SHP77 (cell line): ENCODE measurements at regions not wholly inside any gene's neighbourhood (a gene's known extent, or its start where the extent isn't known, plus 50 kb on each side); places are given as distances from the start of the nearest gene placed in this dataset.
"Not testable (repeated sequence)": the region's sequence is repeated elsewhere in the genome, so short reads cannot be mapped to it uniquely, and the experiment has no call there.

Source experiments
- DNase-seq, 2 experiments: peaks; one replicate each; lab custom pipeline; 2025; lab: John Stamatoyannopoulos, UW

GRCh38 chr10:64115908-64116643 is 594.9 kb downstream of the REEP3 start:
- DNase-seq: peak in 1 of 2 experiments; percentile 25

- no peak for DNase-seq
Measured at GRCh38 chr10:64116707-64117106, 595.5 kb downstream of the REEP3 start.

- DNase-seq: no peak
Measured at GRCh38 chr10:64118736-64119135, 597.5 kb downstream of the REEP3 start.

- DNase-seq: peak; percentile 6 to 17
Measured at GRCh38 chr10:64120301-64120980, 599.2 kb downstream of the REEP3 start.

GRCh38 chr10:64130152-64130551 is 609.0 kb downstream of the REEP3 start:
- no peak for DNase-seq

- no peak for DNase-seq
Measured at GRCh38 chr10:64134676-64135075, 613.5 kb downstream of the REEP3 start.

- no peak for DNase-seq
Measured at GRCh38 chr10:64142395-64142794, 621.2 kb downstream of the REEP3 start.

GRCh38 chr10:64148607-64149006 is 627.4 kb downstream of the REEP3 start:
- DNase-seq: no peak

GRCh38 chr10:64156166-64156565 is 635.0 kb downstream of the REEP3 start:
- no peak for DNase-seq

- no peak for DNase-seq
Measured at GRCh38 chr10:64158551-64158950, 637.4 kb downstream of the REEP3 start.

GRCh38 chr10:64159910-64160872 is 639.0 kb downstream of the REEP3 start:
- DNase-seq: no peak

GRCh38 chr10:64170791-64171190 is 649.6 kb downstream of the REEP3 start:
- no peak for DNase-seq

GRCh38 chr10:64173826-64174225 is 652.6 kb downstream of the REEP3 start:
- DNase-seq: no peak

GRCh38 chr10:64174666-64175255 is 653.6 kb downstream of the REEP3 start:
- DNase-seq: no peak

- DNase-seq: no peak
Measured at GRCh38 chr10:64175271-64175962, 654.2 kb downstream of the REEP3 start.

- no peak for DNase-seq
Measured at GRCh38 chr10:64182671-64183070, 661.5 kb downstream of the REEP3 start.

- DNase-seq: no peak
Measured at GRCh38 chr10:64191286-64191685, 670.1 kb downstream of the REEP3 start.

GRCh38 chr10:64196638-64197315 is 675.6 kb downstream of the REEP3 start:
- DNase-seq: no peak

- no peak for DNase-seq
Measured at GRCh38 chr10:64201936-64202335, 680.7 kb downstream of the REEP3 start.

GRCh38 chr10:64204504-64204903 is 683.3 kb downstream of the REEP3 start:
- not testable (repeated sequence) for DNase-seq

- no peak for DNase-seq
Measured at GRCh38 chr10:64206409-64206808, 685.2 kb downstream of the REEP3 start.
